ENCODE measurements at regions not wholly inside any gene's neighbourhood (a gene's known extent, or its start where the extent isn't known, plus 50 kb on each side); places are given as distances from the start of the nearest gene placed in this dataset.
"Not testable (repeated sequence)": the region's sequence is repeated elsewhere in the genome, so short reads cannot be mapped to it uniquely, and the experiment has no call there.

- DNase-seq (ENCODE audit: low read depth, low spot score): no peak
Observed at GRCh38 chr13:97520061-97520460, 86.1 kb downstream of the RAP2A start.

GRCh38 chr13:97520866-97521265 is 86.9 kb downstream of the RAP2A start:
- DNase-seq (ENCODE audit: low read depth, low spot score): no peak

- DNase-seq (ENCODE audit: low read depth, low spot score): no peak
Observed at GRCh38 chr13:97521726-97522125, 87.8 kb downstream of the RAP2A start.

- DNase-seq (ENCODE audit: low read depth, low spot score): no peak
Observed at GRCh38 chr13:97522243-97522642, 88.3 kb downstream of the RAP2A start.

- DNase-seq (ENCODE audit: low read depth, low spot score): no peak
Observed at GRCh38 chr13:97526556-97526955, 92.6 kb downstream of the RAP2A start.

GRCh38 chr13:97528518-97528917 is 94.5 kb downstream of the RAP2A start:
- DNase-seq (ENCODE audit: low read depth, low spot score): no peak

- DNase-seq (ENCODE audit: low read depth, low spot score): no peak
Observed at GRCh38 chr13:97534540-97534939, 100.6 kb downstream of the RAP2A start.

GRCh38 chr13:97535614-97536013 is 101.6 kb downstream of the RAP2A start:
- DNase-seq (ENCODE audit: low read depth, low spot score): no peak

GRCh38 chr13:97537110-97537509 is 103.1 kb downstream of the RAP2A start:
- no peak for DNase-seq (ENCODE audit: low read depth, low spot score)

- no peak for DNase-seq (ENCODE audit: low read depth, low spot score)
Observed at GRCh38 chr13:97538203-97538602, 104.2 kb downstream of the RAP2A start.

- DNase-seq (ENCODE audit: low read depth, low spot score): no peak
Observed at GRCh38 chr13:97539651-97540610, 106.0 kb downstream of the RAP2A start.

GRCh38 chr13:97540696-97541095 is 106.7 kb downstream of the RAP2A start:
- DNase-seq (ENCODE audit: low read depth, low spot score): no peak

GRCh38 chr13:97542102-97542685 is 108.2 kb downstream of the RAP2A start:
- DNase-seq (ENCODE audit: low read depth, low spot score): no peak

- no peak for DNase-seq (ENCODE audit: low read depth, low spot score)
Observed at GRCh38 chr13:97544031-97544765, 110.2 kb downstream of the RAP2A start.

- not testable (repeated sequence) for DNase-seq (ENCODE audit: low read depth, low spot score)
Observed at GRCh38 chr13:97544971-97545499, 111.1 kb downstream of the RAP2A start.

GRCh38 chr13:97548138-97548537 is 114.2 kb downstream of the RAP2A start:
- no peak for DNase-seq (ENCODE audit: low read depth, low spot score)

GRCh38 chr13:97548711-97549110 is 114.7 kb downstream of the RAP2A start:
- no peak for DNase-seq (ENCODE audit: low read depth, low spot score)

GRCh38 chr13:97549201-97549600 is 115.2 kb downstream of the RAP2A start:
- DNase-seq (ENCODE audit: low read depth, low spot score): no peak

GRCh38 chr13:97554496-97554895 is 120.5 kb downstream of the RAP2A start:
- no peak for DNase-seq (ENCODE audit: low read depth, low spot score)

- DNase-seq (ENCODE audit: low read depth, low spot score): no peak
Observed at GRCh38 chr13:97555034-97555433, 121.1 kb downstream of the RAP2A start.

GRCh38 chr13:97559030-97559429 is 125.1 kb downstream of the RAP2A start:
- DNase-seq (ENCODE audit: low read depth, low spot score): no peak

GRCh38 chr13:97559981-97560380 is 126.0 kb downstream of the RAP2A start:
- no peak for DNase-seq (ENCODE audit: low read depth, low spot score)

All from iPS DF 19.7 (cell line).